Dedifferentiated amniotic fluid mesenchymal stem cell (primary cell): ENCODE measurements at regions not wholly inside any gene's neighbourhood (a gene's known extent, or its start where the extent isn't known, plus 50 kb on each side); places are given as distances from the start of the nearest gene placed in this dataset.

Source experiments
- DNase-seq: peaks from one replicate; pipeline ENCODE4 v3.0.0-alpha.2; 2016; ENCODE audit errors: extremely low spot score

DNA sequence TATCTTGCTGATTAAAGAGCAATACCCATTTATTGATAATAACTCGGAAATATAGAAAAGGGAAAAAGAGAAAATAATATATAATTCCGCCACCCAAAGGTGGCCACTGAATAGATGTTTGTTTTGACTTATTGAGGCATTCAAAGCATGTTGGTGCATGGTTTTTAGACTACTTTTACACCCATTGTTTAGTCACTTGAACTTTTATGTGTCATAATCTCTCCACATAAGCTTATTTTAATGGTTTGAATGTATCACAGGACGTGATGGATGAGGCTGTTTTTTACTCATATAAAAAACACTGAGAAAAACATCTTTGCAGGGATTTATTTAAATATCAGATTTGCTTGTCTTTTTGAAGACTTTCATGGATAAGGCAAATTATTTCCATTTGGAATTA, 120.4 kb downstream of the ACKR3 start:
- no peak for DNase-seq

GRCh38 chr2:236690726-236691125, 121.1 kb downstream of the ACKR3 start:
- no peak for DNase-seq

GRCh38 chr2:236691799-236692167, 122.2 kb downstream of the ACKR3 start:
- no peak for DNase-seq

DNA sequence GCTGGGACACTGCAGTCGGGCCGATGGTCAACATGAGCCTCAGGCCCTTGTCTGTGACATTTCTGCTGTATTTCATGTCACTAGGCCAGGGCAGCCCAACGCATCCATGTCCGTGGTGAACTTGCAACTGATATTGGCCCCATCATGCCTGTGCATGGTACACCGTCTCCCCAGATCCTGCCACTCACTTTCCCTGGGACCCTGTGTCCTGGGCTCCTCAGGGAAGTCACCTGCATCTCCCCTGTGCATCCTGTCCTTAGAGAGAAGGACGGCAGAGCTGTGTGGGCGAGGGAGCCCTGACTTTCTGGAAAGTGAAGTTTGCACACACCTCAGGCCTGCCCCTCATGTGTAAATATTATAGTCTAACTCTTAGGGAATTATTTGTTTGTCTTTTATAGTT, 123.3 kb downstream of the ACKR3 start:
- no peak for DNase-seq

DNA sequence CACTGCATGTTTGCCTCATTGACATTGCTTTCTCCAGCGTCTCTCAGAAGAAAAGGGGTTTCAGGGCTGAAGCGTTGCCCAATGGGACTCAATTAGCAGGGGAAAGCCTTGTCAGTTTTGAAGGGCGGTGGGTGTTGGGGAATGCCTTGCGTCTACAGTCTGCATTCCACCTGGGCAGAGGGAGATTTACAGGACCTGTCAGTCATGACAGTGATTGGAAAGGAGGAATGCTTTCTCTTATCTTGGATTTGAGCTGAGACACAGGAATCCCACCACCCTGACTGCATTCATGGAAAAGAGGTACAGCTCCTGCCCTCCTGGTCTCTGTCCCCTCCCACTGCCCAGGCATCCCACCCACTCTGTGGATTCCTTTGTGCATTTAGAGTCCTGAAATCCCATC, 123.9 kb downstream of the ACKR3 start:
- no peak for DNase-seq

- no peak for DNase-seq
Measured at GRCh38 chr2:236694146-236694888, 124.7 kb downstream of the ACKR3 start.

- DNase-seq = no peak
Measured at GRCh38 chr2:236696834-236697233, 127.2 kb downstream of the ACKR3 start.

GRCh38 chr2:236698016-236698627, 128.5 kb downstream of the ACKR3 start:
- no peak for DNase-seq

DNA sequence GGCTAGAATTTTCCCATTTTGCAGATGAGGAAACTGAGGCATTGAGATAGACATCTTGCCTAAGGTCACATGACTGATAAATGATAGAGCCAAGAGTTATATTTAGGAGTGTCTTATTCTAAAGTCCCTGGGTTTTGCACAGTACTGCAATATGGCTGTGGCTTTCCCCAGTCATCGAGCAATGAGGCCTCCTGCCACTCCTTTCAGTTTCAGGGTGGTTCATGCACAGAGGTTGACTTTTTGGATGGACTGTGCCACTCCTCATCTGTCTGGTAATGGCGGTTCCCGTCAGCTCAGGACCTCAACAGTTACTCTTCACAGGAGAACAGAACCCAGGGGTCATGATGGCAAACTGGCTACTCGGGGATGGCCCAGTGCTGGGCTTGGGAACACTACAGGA, 131.1 kb downstream of the ACKR3 start:
- no peak for DNase-seq

DNA sequence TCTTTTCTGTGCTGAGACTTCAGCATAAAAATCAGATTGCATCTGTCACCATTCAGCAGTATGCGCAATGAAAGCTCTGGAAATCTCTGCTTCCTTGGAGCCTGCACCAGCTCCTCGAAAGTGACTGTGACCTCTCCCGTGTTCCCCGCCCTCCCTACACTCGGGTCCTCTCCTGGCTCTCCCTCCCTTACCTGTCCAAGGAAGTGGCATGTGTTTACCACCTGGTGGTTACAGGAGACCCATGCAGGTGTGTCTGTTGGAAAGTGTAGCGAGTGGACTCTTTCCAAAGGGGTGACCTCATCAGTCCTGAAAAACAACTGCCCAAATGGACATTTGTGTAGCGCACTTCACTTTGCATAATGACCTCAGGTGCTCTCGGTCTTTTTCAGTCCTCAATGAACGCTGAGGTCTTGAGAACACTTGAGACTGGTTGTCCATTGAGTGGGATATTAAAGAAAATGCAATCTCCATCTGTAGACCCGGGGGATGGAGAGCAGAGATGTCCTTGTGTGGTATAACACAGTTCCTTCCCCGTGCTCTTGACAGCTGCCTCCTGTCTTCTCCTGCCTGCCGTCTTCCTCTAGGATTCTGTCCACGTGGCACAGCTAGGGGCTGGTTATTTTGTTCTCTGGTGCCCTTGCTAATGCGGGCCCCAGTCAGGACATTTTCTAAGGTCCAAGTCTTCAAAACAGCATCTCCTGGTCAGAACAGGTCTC, 133.2 kb downstream of the ACKR3 start:
- DNase-seq = no peak

- no peak for DNase-seq
Measured at GRCh38 chr2:236703373-236703709, 133.7 kb downstream of the ACKR3 start.

- no peak for DNase-seq
Measured at GRCh38 chr2:236703906-236704305, 134.3 kb downstream of the ACKR3 start.

DNA sequence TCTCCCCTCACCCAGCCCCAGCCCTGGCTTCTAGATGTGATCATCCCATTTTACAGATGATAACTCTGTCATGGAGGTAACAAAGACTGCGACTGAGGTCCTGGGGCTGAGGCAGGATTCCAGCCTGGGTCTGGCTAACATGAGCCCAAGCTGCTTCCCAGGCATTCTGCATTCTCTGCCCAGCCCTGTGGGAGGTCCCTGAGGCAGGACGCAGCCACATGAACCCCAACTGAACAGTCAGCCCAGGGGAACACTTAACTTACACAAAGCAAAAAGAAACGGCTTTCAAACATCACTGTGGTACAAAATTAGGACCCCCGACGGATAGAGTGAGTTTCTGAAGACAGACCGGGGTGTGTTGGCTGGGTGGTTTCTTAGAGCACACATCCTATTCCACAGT, 135.3 kb downstream of the ACKR3 start:
- no peak for DNase-seq

- DNase-seq = no peak
Measured at GRCh38 chr2:236705295-236706105, 135.9 kb downstream of the ACKR3 start.

- no peak for DNase-seq
Measured at GRCh38 chr2:236706288-236706687, 136.7 kb downstream of the ACKR3 start.

GRCh38 chr2:236706803-236707202, 137.2 kb downstream of the ACKR3 start:
- no peak for DNase-seq

DNA sequence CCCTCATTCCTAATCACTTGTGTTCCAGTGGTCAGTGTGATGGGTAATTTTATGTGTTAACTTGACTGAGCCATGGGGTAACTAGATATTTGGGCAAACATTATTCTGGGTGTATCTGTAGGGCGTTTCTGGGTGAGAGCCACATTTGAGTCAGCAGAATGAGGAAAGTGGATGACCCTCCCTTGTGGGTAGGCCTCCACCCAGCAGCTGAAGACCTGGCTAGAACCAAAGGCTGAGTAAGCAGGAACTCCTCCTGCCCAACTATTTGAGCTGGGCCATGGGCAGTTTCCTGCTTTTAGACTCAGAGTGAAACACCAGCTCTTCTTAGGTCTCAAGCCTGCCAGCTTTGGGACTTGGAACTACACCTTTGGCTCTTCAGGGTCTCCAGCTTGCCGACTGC, 141.8 kb downstream of the ACKR3 start:
- peak; percentile 15 for DNase-seq

DNA sequence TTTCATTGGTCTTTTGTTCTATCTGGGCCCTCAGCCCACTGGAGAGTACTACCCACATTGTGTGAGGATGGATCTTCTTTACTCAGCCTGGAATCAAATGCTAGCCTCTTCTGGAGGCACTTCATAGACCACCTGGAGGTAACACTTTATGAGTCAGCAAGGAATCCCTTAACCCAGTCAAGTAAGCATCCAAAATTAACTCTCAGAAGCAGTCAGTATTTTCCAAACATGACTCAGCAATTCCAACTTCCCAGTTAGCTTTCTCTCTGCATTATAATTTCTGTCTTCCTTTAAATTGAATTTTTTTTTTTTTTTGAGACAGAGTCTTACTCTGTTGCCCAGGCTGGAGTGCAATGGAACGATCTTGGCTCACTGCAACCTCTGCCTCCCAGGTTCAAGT, 142.7 kb downstream of the ACKR3 start:
- no peak for DNase-seq

DNA sequence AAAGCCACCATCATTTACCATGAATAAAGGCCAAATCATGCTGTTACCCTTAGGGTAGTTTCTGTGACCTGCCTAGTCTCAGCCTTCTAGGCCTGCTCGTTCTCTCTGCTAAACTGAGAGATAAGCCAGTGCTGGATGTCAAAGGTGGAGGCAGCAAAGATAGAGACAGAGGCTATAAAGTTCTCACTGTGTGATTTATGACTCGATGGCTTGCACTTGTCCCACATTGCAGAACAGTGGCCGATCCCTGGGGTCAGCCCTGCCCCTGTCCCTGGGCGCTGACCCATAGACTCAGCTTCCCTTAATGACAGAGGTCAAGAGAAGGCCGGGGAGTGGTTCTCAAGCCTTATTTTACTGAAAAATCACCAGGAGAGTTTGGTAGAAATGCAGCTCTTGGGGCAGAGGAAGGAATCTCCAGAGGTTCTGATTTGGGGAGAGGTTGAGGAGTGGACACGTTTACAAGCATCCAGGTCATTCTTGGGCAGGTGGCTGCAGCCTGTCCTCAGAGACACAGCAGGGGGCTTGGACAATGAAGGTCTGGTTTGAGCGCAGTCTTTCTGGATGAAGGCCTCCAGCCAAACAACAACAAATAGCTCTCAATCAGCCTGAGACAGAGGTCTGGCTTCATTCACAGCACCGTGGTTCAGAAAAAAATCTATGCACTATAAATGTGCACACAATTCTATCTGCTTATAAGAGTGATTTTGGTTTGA, 143.5 kb downstream of the ACKR3 start:
- DNase-seq = no peak

- no peak for DNase-seq
Measured at GRCh38 chr2:236714080-236714479, 144.5 kb downstream of the ACKR3 start.

DNA sequence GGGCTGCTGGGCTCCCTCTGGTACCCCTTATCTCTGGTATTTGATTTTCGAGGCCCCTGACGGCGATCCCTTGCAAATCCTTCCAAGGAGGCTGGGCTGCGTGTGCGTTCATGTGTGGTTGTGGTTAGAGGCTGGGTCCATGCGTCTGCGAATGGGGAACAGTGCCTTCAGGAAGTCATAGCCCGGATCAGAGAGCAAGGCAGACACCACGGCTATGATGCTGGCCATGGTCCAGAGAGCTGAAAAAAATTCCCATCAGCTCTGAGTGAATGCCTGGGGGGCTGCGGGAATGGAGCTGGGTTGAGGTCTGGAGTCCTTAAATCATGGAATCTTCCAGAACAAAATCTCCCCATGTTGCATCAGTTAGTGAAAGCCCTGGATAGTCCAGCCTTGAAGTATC, 145.5 kb downstream of the ACKR3 start:
- DNase-seq = no peak

- DNase-seq = no peak
Measured at GRCh38 chr2:236715491-236715961, 145.9 kb downstream of the ACKR3 start.
